HS-5 (cell line): ENCODE measurements at regions not wholly inside any gene's neighbourhood (a gene's known extent, or its start where the extent isn't known, plus 50 kb on each side); places are given as distances from the start of the nearest gene placed in this dataset.

Experiments used
- DNase-seq: peaks from one replicate; pipeline ENCODE4 v3.0.0-alpha.2; 2012; ENCODE audit warnings: low read depth

DNA sequence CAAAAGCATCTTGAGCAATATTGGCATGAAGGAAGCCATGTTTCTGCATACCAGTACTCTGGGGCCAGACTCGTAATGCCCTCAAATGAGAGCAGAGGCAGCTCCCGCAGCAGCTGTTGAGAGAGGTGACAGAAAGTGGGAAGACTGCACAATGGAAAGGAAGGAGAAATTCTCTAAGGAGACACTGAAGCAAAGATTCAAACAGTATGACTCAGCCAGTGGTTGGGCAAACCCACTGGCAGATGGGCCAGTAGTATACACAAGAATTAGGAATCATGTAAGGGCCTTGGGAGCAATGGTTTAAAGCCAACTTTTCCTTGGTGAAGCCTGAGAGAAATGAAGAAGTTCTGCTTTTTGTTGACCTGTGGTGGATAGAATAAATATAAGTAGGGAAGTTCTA is 2092.7 kb upstream of the PIK3C3 start:
- no peak for DNase-seq

DNA sequence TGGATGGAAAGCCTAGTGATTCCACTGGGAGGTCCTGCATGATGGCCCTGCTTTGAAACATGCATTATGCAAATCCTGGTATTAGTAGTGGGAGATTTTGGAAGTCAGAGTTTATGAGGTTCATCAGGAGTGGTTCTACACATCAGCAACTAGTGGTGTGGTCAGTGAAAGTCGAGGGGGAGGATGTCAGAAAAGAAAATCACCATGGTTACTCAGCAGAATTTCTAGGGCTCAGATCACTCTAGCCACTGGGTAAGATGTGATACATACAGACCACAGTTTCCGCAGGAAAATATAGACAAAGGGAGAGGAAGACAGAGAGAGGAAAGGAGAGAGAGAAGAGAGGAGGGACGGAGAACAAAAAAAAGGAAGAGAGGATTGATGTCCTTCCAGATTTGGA is 2100.7 kb upstream of the PIK3C3 start:
- no peak for DNase-seq

DNA sequence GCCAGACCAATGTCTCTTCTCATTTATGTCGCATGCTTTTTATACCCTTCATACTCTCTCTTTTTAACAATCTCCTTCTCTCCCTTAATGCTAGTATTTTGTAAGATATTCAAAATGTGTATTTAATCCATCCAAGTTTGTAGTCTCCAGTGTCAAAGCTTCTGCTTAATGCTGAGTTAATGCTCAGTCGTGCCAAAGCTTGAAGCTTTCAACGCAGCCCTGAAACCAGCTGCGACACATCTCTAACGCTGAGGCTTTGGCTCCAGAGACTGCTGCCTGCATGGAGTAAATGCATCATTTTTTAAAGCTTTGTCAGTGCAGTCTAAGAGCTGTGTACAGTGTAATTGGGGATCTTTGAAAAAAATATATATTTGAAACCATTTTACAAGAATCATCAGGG is 2108.8 kb upstream of the PIK3C3 start:
- no peak for DNase-seq

DNA sequence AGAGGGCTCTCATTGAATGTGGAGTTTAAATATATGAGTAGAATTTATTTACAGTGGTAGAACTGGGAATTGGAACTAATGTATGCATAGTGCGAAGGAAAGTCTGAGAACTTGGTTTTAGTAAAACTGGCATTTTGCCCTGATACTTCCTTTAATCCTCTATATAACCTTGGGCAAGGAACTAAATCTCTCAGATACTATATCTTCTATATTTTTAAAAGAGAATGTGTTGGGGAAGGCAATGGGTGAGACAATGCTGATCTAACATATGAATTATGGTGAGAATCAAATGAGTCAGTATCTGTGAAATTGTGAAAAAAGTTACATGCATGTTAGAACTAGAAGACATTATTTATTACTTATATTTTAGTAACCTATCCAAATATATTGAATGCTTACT is 2109.4 kb upstream of the PIK3C3 start:
- no peak for DNase-seq

DNA sequence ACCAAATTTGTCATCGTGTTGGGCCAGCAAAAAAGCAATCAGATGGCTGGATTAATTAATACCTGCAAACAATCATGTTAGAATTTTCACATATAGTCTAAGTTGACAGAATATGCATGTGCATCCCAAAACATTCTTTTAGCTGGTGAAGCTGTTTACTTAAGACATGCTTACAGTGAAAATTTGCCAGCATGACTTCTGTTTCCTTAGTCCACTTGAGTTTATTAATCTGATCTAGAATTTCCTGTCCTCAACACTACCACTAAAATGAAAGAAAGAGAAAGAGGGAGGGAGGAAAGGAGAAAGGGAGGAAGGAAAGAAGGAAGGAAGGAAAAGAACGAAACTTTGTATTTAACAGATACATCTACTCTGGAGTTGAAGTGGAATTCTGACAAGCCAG is 2109.9 kb upstream of the PIK3C3 start:
- DNase-seq: no peak

DNA sequence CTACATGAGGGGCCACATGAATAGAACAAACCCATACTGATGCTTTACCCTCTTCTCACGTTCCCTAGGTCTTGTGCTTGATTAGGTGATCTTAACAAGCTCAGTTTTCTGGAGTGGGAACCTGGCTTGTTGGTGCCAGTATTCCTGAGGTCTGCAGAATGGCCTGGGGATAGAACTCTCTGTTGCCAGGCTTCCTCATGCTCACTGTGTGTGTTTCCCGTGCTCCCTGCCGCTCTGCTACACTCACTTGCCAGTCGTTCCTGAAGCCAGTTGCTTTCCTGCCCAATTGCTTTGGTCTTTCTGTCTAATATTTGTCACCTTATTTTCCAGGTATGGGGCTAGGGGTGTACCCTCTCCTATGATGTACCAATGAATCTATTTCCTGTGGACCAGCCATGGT is 2111.5 kb upstream of the PIK3C3 start:
- no peak for DNase-seq

DNA sequence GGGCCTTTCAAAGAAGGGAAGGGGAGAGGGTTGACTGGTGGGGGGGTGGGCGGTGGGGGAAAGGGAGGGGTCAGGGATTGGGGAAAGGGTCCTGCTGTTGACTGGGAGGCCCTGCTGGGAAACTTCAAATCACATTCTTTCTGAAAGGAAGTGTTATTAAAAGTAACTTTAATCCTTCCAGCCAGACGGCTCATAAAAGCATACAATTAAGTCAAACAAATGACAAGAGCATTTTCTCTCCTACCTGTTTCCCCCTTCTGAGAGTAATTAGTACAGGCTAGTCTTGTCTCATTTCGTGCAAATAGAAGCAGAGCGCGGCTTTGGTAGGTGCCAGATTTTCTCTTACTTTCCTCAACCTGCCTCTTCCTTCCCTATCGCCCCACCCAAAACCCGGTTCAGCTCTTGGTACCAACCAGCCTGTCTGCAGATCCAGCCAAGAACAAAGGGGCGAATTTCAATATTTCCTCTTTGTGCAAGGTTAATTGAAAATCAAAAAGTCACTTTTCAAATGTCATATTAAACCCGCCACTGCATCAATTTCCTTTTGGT is 2112.6 kb upstream of the PIK3C3 start:
- DNase-seq: no peak

DNA sequence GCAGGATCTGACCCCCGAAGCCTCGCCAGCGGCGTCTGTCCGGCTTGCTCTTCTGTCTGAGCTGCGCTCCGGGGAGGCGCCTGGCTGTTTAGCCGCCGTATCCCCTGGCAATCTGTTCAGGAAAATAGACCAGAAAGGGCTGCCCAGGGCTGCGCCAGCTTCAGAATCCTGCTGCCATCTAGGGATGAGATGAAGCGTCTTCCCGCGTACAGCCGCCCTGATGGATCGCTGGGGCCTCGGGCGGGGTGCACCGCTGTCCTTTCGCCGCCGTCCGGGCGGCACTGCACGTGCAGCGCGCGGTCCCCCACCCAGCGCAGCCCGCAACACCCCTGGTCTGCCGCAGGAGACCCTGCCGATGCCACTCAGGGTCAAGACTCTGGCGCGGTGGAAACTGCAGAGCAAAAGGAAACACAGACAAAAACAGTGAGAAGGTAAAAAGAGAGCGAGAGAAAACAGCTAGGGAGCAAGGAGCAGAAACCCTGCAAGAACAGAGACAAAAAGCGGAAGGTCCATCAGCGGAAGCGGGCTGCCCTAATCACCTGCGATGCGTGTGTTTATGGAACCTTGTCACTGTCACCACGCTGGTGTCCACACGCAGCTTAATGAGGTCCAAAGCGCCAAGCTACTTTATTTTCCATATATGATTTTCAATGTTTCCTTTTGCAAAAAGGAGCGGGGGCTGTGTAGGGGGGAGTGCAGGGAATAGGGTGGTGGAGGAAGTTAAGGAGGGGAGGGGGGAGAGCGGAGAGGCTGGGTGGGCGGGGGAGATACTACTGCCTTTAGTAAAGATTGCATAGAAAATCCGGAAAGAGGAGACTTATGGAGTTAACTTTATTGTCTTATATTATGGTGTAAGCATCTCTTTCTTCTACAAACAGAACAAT is 2113.3 kb upstream of the PIK3C3 start:
- DNase-seq: no peak

DNA sequence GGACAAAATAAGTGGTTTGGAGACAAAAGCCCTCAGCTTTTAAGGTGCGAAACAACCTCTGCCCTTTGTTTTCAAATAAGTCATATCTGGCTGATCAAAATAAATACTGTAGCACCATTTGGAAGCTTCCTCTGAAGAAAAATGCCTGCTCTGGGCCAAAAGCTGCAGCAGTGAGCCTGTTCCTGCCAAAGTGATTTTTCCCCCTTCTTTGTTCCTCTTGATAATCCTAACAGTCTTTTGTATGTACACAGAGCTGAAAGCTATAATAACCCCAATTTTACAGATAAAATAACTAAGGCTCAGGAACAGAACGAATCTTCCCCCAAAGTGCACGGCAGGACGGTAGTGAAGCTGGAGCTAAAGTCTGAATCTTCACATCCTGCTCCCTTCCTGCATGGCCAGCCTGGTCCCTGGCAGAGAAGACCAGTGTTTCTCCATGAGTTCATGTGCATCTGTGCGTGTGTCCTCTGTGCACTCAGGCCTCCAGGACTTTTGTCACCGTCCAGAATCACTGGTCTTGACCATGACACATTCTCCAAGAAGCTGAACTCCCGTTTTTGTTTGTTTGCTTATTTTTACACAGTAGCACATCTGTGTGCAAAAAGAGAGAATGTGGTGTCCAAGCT is 2114.1 kb upstream of the PIK3C3 start:
- DNase-seq: no peak

DNA sequence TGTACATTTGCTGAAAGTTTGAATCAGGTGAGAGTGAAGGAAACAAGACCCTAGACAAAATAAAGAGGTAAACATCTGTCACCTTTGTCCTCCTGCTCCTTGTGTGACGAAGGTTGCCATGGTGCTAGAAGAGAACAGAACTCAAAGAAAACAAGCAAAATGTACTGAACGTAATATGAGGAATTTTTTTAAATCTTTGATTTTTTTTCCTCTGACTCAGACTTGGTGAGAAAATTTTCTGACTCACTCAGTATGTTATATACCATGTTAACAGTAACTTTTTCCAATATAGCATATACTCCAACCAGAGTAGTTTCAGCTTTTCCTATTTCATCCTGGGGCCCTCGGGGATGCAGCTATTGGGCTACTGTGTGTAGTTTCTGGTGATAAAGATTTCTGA is 2114.6 kb upstream of the PIK3C3 start:
- DNase-seq: no peak

DNA sequence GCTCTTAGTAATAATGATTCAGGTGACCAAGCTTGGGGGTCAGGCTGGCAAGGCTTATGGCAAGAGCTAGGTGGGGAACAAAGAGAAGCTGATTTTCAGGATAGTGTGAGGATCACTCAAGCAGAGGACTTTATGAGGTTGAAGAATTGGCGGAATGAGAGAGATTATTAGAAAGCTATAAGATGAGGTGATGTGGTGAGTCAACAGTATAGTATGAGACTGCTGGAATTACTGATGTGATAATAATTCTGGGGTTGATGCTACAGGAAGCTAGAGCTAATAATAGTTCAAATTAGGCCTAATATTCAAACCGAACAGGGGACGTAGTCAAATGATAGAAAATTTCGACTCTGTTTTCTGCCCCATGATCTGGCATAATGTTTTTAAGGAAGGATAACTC is 2115.3 kb upstream of the PIK3C3 start:
- DNase-seq: no peak

DNA sequence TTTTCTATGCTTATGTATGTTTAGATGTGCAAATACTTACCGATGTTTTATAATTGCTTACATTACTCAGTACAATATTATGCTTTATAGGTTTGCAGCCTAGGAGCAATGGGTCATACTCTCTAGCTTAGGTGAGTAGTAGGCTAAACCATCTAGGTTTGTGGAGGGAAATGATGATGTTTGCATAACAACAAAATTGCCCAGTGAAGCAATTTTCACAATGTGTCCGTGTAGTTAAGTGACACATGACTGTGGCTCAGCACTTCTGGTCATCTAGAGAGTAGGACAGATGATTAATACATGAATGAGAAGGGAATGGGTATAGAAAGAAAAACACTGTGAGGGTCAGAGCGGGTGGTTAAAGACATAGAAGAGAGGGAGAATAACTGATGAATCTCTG is 2116.2 kb upstream of the PIK3C3 start:
- no peak for DNase-seq

DNA sequence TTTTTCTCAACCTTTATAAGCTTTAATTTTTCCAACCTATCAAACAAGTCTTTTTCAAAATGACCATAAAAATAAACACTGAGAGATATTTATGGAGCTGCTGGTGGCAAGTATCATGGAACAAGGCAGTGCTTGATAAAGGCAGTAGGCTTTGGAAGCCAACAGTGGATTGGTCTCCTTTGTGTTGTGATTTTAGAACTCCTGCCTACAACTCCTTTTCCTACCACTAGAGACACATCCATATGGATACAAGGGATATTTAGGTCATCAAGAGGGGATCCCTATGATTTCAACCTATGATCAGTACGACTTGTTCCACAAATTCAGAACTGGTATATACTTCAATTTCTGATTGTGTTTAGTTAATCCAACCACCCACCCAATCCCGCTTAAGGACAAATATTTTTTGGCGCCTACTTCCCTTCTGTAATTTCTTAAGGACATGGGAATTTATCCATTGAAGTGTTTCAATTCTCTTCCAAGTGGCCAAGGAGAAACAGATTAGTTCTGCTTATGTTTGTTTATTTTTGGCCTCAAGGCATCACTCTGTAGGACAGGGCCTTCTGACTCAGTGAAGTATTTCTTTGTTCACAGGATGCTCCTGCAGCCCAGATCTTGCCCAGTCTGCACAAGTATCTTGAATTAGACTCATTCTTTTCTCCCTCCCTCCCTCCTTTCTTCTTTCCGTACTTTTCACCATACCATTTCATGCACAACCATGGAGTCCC is 2119.6 kb upstream of the PIK3C3 start:
- no peak for DNase-seq

DNA sequence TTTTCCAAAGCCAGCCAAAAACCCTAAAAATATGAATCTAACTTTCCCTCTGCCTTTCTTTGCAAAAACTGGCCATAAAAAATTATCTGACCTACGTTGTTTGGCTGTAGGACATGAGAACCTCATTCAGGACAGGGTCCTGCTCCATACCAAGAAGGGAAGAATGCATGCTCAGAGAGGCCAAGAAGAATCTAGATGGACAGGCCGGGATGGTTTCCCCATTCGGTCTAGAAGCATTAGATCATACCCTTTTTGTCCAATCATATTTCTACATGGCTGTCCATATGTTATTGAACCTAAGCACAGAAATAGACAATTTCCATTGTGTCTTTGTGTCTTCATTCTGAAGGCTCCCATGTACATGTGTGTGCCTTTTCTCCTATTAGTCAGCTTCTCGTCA is 2120.4 kb upstream of the PIK3C3 start:
- no peak for DNase-seq

DNA sequence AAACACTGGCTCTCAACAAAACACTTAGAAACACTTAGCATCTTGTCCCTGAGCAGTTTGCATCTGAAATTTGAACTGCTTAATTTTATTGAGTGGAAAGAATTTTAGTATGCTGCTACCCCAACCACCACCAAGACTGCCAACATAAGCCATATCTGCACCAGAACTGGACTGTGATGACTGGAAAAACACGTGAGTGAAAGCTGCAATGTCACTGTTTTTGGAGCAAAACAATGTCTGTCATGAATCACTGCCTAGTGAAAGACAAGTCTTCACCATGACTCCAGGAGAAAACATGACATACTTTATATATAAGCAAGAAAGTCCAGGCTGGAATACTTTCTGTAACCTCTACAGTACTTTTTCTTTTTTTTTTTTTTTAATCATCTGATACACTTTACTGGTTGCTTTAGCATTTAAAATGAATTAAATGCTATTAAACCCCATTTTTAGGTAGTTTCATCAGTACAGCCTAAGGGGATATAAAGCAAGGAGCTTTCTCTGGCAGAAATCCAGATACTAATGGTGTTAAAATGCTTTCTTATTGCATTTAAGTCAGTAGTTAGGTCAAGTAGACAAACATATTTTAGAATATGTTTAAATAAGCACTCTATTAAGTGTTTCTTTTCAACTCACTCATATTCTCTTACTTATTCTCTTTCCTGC is 2129.4 kb upstream of the PIK3C3 start:
- DNase-seq: no peak

DNA sequence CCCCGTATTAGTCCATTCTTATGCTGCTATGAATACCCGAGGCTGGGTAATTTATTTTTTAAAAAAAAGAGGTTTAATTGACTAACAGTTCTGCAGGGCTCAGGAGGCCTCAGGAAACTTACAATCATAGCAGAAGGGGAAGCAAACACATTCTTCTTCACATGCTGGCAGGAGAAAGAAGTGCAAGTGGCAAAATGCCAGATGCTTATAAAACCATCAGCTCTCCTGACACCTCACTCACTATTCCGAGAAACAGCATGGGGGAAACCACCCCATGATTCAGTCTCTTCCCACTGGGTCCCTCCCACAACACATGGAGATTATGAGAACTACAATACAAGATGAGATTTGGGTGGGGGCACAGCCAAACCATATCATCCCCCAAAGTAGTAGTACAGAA is 2148.5 kb upstream of the PIK3C3 start:
- DNase-seq: no peak

DNA sequence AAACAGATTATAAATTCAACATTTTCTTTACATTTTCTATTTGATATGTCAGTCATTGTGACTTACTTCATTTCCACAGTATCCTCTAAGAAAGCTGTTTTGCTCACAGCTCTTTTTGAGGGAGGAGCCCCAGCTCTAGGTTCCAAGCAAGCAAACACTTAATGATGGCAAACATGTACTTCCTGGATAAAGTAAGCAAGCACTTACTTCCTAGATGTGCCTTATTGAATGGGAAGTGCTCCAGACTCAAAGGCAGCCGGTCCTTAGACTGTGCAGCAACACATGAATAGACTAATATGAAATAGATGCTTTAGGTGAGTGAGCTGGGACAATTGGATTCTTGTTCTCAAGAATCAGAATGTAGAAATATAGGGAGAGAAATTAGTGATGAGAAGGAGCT is 2149.8 kb upstream of the PIK3C3 start:
- no peak for DNase-seq

DNA sequence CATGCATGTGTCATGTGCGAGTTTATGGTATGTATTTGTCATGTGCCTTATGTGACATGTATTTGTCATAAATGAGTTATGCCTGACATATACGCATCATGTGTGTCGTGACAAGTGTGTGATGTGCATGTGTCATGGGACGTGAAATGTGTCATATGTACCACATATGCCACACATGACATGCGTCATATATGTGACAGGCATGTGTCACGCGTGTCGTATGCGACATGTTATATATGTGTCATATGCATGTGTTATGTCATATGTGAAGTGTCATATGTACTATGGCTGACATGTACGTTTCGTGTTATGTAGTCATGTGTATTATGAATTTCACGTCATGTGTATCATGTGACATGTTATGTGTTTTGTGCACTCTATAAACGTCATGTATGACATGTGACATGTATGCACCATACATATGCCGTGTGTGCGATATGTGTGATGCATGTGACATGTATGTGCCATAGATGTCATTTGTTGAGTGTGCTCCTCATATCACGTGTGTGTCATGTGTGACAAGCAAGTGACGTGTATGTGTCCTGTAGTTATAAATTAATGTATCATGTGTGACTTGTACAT is 2152.3 kb upstream of the PIK3C3 start:
- no peak for DNase-seq

DNA sequence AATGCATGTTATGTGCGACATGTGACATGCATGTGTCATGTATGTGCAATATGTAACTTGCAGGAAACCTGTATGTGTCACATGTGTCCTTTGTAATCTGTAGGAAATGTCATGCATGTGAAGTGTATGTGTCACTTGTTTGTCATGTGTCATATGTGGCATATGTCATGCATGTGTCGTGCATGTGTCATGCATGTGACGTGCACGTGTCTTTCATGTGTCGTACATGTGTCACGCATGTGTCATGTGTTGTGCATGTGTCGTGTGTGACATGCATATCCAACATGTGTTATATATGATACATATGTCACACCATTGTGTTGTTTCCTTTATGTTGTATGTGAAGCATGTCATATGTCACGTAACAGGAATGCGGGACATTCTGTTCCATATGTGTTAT is 2153.2 kb upstream of the PIK3C3 start:
- DNase-seq: no peak

DNA sequence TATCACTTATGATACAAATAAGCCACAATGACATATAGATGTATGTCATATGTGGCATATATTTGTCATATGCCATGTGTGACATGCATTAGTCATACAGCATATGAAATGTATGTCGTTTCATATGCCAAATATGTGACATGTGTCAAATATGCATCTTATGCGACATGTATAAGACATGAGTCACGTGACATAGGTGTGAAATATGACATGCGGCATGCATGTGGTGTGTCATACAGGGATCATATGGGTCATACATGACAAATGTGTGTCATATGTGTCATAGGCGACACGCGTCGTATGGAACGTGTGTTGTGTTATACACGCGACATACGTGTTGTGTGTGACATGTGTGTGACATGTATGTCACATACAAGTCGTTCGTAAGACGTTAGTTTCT is 2154.0 kb upstream of the PIK3C3 start:
- DNase-seq: no peak

DNA sequence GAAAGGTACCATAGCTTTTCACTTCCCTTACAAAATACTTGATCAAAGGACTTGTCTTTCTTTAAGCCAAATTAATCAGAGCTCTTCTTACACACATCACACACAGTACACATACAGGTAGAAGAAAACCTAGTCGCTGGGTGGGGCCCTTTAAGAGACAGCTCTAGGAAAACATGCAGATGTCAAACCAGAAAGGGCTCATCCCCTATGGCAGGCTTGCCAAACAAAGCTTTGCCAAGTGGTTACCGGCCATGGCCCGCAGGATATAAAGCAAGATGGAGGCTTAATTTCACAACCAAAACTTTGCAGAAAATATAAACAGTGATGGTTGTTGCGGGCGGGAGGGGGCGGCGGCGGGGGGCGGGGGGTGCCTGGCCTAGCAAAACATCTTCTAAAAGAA is 2156.0 kb upstream of the PIK3C3 start:
- no peak for DNase-seq

DNA sequence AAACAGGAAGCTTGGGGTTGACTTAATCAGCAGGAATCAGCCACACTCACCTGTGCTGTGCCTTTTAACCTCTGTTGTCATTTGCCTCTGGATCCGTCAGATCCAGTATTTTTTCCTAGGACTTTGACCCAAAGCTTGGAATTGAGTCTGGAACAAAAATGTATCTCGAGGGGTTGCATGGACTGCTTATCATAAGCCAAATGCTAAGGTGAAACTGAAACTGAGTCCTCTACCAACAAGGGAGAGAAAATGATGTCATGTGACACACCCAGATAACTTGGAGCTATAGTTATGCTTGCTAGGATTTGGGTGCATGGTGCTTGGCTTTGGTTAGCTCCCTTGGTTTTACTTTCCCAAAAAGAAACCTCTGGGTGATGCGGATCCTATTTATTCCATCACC is 2158.6 kb upstream of the PIK3C3 start:
- DNase-seq: no peak
